IPS-15b (cell line): ENCODE measurements at regions not wholly inside any gene's neighbourhood (a gene's known extent, or its start where the extent isn't known, plus 50 kb on each side); places are given as distances from the start of the nearest gene placed in this dataset.

Source experiments
- H3K27me3 ChIP-seq: one replicate; pipeline ENCODE4 v1.6.1; 2013; ENCODE audit warnings: low read length; ENCODE audit not compliant: control insufficient read depth, insufficient read depth
- H3K36me3 ChIP-seq: one replicate; pipeline ENCODE4 v1.6.1; 2013; ENCODE audit warnings: low read length; ENCODE audit not compliant: control insufficient read depth, insufficient read depth
- H3K4me1 ChIP-seq: one replicate; pipeline ENCODE4 v1.6.1; 2013; ENCODE audit warnings: mild to moderate bottlenecking, low read length; ENCODE audit not compliant: control insufficient read depth, insufficient read depth
- H3K4me3 ChIP-seq: one replicate; pipeline ENCODE4 v1.5.1; 2013; ENCODE audit warnings: low read depth, low read length
- H3K9ac ChIP-seq: one replicate; pipeline ENCODE4 v1.6.1; 2013; ENCODE audit warnings: low read depth, mild to moderate bottlenecking, low read length
- H3K9me3 ChIP-seq: one replicate; pipeline ENCODE4 v1.6.1; 2013; ENCODE audit warnings: mild to moderate bottlenecking, low read length; ENCODE audit not compliant: control insufficient read depth, insufficient read depth

- Histone ChIP-seq H3K9ac (no peak overlapping the region), H3K27me3 (no peaks in the 10 kb centered on the region), H3K9me3 (no peaks in the 10 kb centered on the region), H3K4me1 (peaks cover 5% of the 10 kb centered on the region), H3K36me3 (no peaks in the 10 kb centered on the region), H3K4me3 (no peak overlapping the region)
These were observed 90.4 kb upstream of the TMCC3 start for GRCh38 chr12:94740601-94741362.

GRCh38 chr12:94736820-94737219 lies 86.5 kb upstream of the TMCC3 start:
- Histone ChIP-seq H3K4me1 (peaks cover 5% of the 10 kb centered on the region), H3K36me3 (no peaks in the 10 kb centered on the region), H3K4me3 (no peak overlapping the region), H3K9me3 (no peaks in the 10 kb centered on the region), H3K27me3 (no peaks in the 10 kb centered on the region), H3K9ac (no peak overlapping the region)

- no peak overlapping the region for H3K4me3 ChIP-seq
- H3K9ac ChIP-seq = no peak overlapping the region
- no peaks in the 10 kb centered on the region for H3K9me3 ChIP-seq
- no peaks in the 10 kb centered on the region for H3K36me3 ChIP-seq
- H3K27me3 ChIP-seq = no peaks in the 10 kb centered on the region
- peaks cover under 1% of the 10 kb centered on the region for H3K4me1 ChIP-seq
These were observed 85.6 kb upstream of the TMCC3 start for GRCh38 chr12:94736004-94736403.

GRCh38 chr12:94733727-94734126 lies 83.4 kb upstream of the TMCC3 start:
- Histone ChIP-seq H3K9ac (no peak overlapping the region), H3K4me3 (no peak overlapping the region), H3K36me3 (no peaks in the 10 kb centered on the region), H3K9me3 (no peaks in the 10 kb centered on the region), H3K27me3 (no peaks in the 10 kb centered on the region), H3K4me1 (no peaks in the 10 kb centered on the region)

DNA sequence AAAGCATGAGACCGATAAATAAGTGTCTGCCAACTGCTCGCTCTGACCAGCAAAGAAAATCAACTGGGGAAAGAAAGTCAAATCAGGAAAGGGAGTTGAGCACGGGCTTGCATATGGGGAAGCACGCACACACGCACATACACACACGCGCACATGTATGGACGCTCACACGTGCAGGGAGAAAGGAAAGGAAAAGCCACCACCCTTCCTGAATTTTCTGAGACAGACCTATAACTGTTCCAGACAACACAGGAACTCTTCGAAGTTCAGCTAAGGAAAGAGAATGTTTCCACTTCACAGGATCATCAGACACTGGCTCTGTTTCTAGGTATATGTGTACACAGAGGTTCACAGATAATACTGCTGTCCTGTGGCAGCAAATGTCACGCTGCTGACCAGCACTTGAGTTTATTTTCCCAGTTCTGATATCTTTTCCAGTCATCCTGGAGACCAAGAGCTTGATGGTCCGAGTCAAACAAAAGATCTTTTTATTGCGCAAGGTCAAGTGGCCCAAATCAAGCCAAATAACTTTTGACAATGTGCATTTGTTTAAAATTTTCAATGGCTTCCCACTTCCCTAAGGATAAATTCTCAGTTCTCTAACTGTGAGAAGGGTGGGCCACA lies 82.1 kb upstream of the TMCC3 start:
- Histone ChIP-seq H3K4me1 (no peaks in the 10 kb centered on the region), H3K27me3 (no peaks in the 10 kb centered on the region), H3K9me3 (no peaks in the 10 kb centered on the region), H3K9ac (no peak overlapping the region), H3K4me3 (no peak overlapping the region), H3K36me3 (no peaks in the 10 kb centered on the region)

DNA sequence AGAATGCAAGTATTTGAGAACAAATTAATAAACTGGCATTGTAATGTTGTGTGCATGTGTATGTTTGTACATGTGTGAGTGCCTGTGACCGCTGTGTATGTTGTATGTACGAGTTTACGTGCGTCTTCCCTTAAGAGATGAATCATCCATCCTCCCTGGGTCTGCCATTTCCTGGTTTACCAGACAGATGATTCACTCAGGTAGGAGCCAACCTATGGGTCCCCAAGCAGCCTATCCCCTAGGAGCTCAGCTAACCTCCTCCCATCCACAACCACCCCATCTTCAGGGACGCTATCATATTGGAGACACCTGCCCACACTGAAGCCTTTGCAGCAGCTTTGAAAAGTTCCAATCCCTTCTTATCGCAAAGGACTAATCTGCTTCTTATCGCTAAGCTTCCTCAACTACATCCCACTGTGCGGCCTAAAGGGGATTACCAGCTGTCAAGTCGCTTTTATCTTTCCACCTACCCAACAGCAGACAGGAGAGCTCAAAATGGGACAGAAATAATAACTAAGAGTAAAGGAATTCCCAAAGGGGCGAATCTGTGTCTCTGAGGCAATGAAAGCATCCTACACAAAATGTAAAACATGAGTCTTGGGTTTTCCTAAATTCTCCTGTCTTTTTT lies 81.5 kb upstream of the TMCC3 start:
- no peak overlapping the region for H3K9ac ChIP-seq
- no peaks in the 10 kb centered on the region for H3K36me3 ChIP-seq
- no peak overlapping the region for H3K4me3 ChIP-seq
- H3K9me3 ChIP-seq = no peaks in the 10 kb centered on the region
- no peaks in the 10 kb centered on the region for H3K4me1 ChIP-seq
- no peaks in the 10 kb centered on the region for H3K27me3 ChIP-seq

DNA sequence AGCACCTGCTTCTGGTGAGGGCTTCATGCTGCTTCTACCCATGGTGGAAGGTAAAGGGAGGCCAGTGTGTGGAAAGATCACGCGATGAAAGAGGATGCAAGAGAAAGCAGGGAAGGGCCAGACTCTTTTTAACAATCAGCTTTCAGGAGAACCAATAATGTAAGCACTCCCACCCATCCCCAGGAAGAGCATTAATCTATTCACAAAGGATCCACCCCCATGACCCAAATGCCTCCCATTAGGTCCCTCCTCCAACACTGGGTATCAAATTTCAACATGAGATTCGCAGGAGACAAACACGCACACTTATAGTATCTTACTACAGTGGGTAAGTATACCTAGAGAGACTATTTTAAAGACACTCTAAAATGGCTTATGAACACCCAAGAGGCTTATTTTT lies 80.5 kb upstream of the TMCC3 start:
- no peaks in the 10 kb centered on the region for H3K9me3 ChIP-seq
- H3K9ac ChIP-seq = no peak overlapping the region
- H3K27me3 ChIP-seq = no peaks in the 10 kb centered on the region
- H3K4me1 ChIP-seq = peaks cover 4% of the 10 kb centered on the region
- H3K36me3 ChIP-seq = no peaks in the 10 kb centered on the region
- H3K4me3 ChIP-seq = no peak overlapping the region

- Histone ChIP-seq H3K36me3 (no peaks in the 10 kb centered on the region), H3K4me1 (peaks cover 11% of the 10 kb centered on the region), H3K9ac (no peak overlapping the region)
These were observed 76.0 kb upstream of the TMCC3 start for GRCh38 chr12:94726236-94726835.

GRCh38 chr12:94725375-94726168 lies 75.2 kb upstream of the TMCC3 start:
- Histone ChIP-seq H3K9ac (no peak overlapping the region), H3K27me3 (no peaks in the 10 kb centered on the region), H3K36me3 (no peaks in the 10 kb centered on the region), H3K4me1 (peaks cover 11% of the 10 kb centered on the region), H3K4me3 (no peak overlapping the region), H3K9me3 (no peaks in the 10 kb centered on the region)

More at GRCh38 chr12:94726236-94726835, 76.0 kb upstream of the TMCC3 start:
- Histone ChIP-seq H3K27me3 (no peaks in the 10 kb centered on the region), H3K4me3 (no peak overlapping the region), H3K9me3 (no peaks in the 10 kb centered on the region)

GRCh38 chr12:94722664-94723063 lies 72.3 kb upstream of the TMCC3 start:
- no peaks in the 10 kb centered on the region for H3K9me3 ChIP-seq
- H3K4me1 ChIP-seq = peaks cover 11% of the 10 kb centered on the region
- no peak overlapping the region for H3K9ac ChIP-seq
- H3K36me3 ChIP-seq = no peaks in the 10 kb centered on the region
- no peaks in the 10 kb centered on the region for H3K27me3 ChIP-seq
- H3K4me3 ChIP-seq = no peak overlapping the region

DNA sequence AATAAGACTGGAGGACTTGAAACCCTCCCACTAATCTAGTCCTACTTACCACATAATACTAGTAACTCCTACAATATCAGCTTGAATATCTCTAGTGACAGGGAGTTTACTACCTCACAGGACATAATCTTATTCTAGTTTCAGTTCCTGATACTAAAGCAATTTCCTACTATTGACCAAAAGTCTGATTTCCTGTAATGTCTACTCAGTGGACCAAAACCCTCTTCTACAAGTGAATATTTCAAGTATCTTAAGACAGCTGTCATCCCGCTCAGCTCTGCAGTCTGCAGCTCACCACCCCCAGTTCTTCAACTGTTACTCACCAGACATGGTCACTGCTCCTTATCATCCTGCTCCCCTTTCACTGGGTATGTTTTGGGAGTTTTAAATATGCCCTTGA lies 70.8 kb upstream of the TMCC3 start:
- Histone ChIP-seq H3K9me3 (no peaks in the 10 kb centered on the region), H3K9ac (no peak overlapping the region), H3K4me3 (no peak overlapping the region), H3K27me3 (no peaks in the 10 kb centered on the region), H3K4me1 (peaks cover 9% of the 10 kb centered on the region), H3K36me3 (no peaks in the 10 kb centered on the region)
